HepG2 (cell line): ENCODE measurements at regions not wholly inside any gene's neighbourhood (a gene's known extent, or its start where the extent isn't known, plus 50 kb on each side); places are given as distances from the start of the nearest gene placed in this dataset.

Experiments used
- ATAC-seq: fragments of 200-7000 bp; cut with Tn5 transposase; 3 replicates; pipeline ENCODE4 v1.9.1; 2020; ENCODE audit warnings: mild to moderate bottlenecking, moderate library complexity
- BruUV-seq: library from RNA; stranded (reverse); fragments of 400-500 nt; replicated peaks from 2 replicates; lab custom pipeline; 2021; lab: Mats Ljungman, UMichigan
- CTCF ChIA-PET: fragments of 300-600 bp; formaldehyde crosslinking; extraction: SDS; loops from one replicate; lab custom pipeline; 2021; ENCODE audit warnings: low total read pairs, inconsistent platforms, low intra/inter-chr PET ratio; lab: Yijun Ruan, JAX
- POLR2A ChIA-PET: fragments of 350-600 bp; sonication (Branson Sonifier 250); formaldehyde crosslinking; loops from one replicate; lab custom pipeline; 2020; ENCODE audit warnings: antibody characterized with exemption, inconsistent platforms; lab: Yijun Ruan, JAX
- DNase-seq: peaks from one replicate; pipeline ENCODE4 v3.0.0-alpha.2; 2015; ENCODE audit warnings: low spot score
- FAIRE-seq: peaks from 3 replicates; lab custom pipeline; 2011; peaks lifted over from hg19 to GRCh38; lab: Jason Lieb, UNC
- H2AFZ ChIP-seq: one replicate; pipeline ENCODE4 v1.6.1; 2011; ENCODE audit warnings: low read length, inconsistent platforms
- H3K27ac ChIP-seq: fragments of 300-600 bp; 3 replicates; pipeline ENCODE4 v1.8.0; 2011; ENCODE audit warnings: mixed run types, mild to moderate bottlenecking, mixed read lengths, low read length, inconsistent platforms; ENCODE audit not compliant: insufficient read depth; ENCODE audit errors: extremely low read length
- H3K27me3 ChIP-seq, 2 experiments: fragments of 200-600 bp in 1 of 2; 2 replicates in 1 of 2; 3 replicates in 1 of 2; pipeline versions ENCODE4 v1.6.0 to v1.8.0; 2011; ENCODE audit warnings: low read length in 2 of 2, mild to moderate bottlenecking in 2 of 2, moderate library complexity in 2 of 2, inconsistent platforms in 1 of 2; ENCODE audit not compliant: insufficient read depth in 2 of 2, control insufficient read depth in 1 of 2
- H3K36me3 ChIP-seq, 2 experiments: fragments of 200-600 bp in 1 of 2; replicated peaks in 1 of 2; 2 replicates in 1 of 2; 3 replicates in 1 of 2; pipeline versions ENCODE4 v1.5.1 to v1.8.0; 2011; ENCODE audit warnings: low read length in 2 of 2, inconsistent platforms in 1 of 2; ENCODE audit not compliant: insufficient read depth in 2 of 2, control insufficient read depth in 1 of 2
- H3K4me1 ChIP-seq: 2 replicates; pipeline ENCODE4 v1.5.1; 2012; ENCODE audit warnings: low read length, inconsistent platforms; ENCODE audit not compliant: insufficient read depth
- H3K4me2 ChIP-seq: 2 replicates; pipeline ENCODE4 v1.6.0; 2011; ENCODE audit warnings: low read depth, low read length, inconsistent platforms
- H3K4me3 ChIP-seq, 3 experiments: fragments of 200-600 bp in 1 of 3; sonication (generic), shearing (Covaris generic) in 1 of 3; replicated peaks in 1 of 3; 2 replicates each; pipeline ENCODE4 v1.5.1; 2011 to 2016; ENCODE audit warnings: low read length in 3 of 3, inconsistent platforms in 2 of 3, low read depth in 2 of 3, mild to moderate bottlenecking in 2 of 3, control low read depth in 1 of 3, mixed read lengths in 1 of 3; ENCODE audit not compliant: insufficient read depth in 1 of 3
- H3K79me2 ChIP-seq: one replicate; pipeline ENCODE4 v1.6.1; 2011; ENCODE audit warnings: low read length, inconsistent platforms; ENCODE audit not compliant: insufficient read depth
- H3K9ac ChIP-seq: 2 replicates; pipeline ENCODE4 v1.6.0; 2011; ENCODE audit warnings: mild to moderate bottlenecking, low read depth, low read length, inconsistent platforms; ENCODE audit not compliant: insufficient read depth
- H3K9me3 ChIP-seq: 2 replicates; pipeline ENCODE4 v1.5.1; 2012; ENCODE audit warnings: mild to moderate bottlenecking, low read length
- H4K20me1 ChIP-seq: 2 replicates; pipeline ENCODE4 v1.6.0; 2011; ENCODE audit warnings: inconsistent platforms, mild to moderate bottlenecking, low read length, moderate library complexity; ENCODE audit not compliant: insufficient read depth
- AHR ChIP-seq: IDR thresholded peaks from 2 replicates; pipeline ENCODE4 v1.6.1; 2018; ENCODE audit warnings: missing genetic modification reagents, missing compliant biosample characterization
- BORCS8-MEF2B ChIP-seq: sonication (generic); formaldehyde crosslinking; IDR thresholded peaks from 2 replicates; pipeline ENCODE4 v1.8.0; 2022; ENCODE audit warnings: mild to moderate bottlenecking, missing genetic modification reagents
- CBX2 ChIP-seq, 2 experiments: fragments of 200-600 bp in 1 of 2; sonication (generic); formaldehyde crosslinking in 1 of 2; IDR thresholded peaks; 2 replicates each; pipeline versions ENCODE4 v1.7.0 to v1.8.1; 2018 to 2022; ENCODE audit warnings: low read depth in 2 of 2, low read length in 1 of 2, mild to moderate bottlenecking in 1 of 2, missing genetic modification reagents in 1 of 2
- EEA1 ChIP-seq: sonication (generic); formaldehyde crosslinking; IDR thresholded peaks from 2 replicates; pipeline ENCODE4 v1.5.1; 2020; ENCODE audit warnings: mild to moderate bottlenecking, missing genetic modification reagents, borderline replicate concordance
- HNF4A ChIP-seq: sonication (generic); formaldehyde crosslinking; IDR thresholded peaks from 2 replicates; pipeline ENCODE4 v1.4.0; 2020; ENCODE audit warnings: missing genetic modification reagents
- NFKB2 ChIP-seq: sonication (generic); formaldehyde crosslinking; IDR thresholded peaks from 2 replicates; pipeline ENCODE4 v1.4.0; 2020; ENCODE audit warnings: missing genetic modification reagents, borderline replicate concordance
- NONO ChIP-seq, 2 experiments: fragments of 450-650 bp in 1 of 2; sonication (generic) in 1 of 2; formaldehyde crosslinking in 1 of 2; IDR thresholded peaks in 1 of 2; conservative IDR thresholded peaks in 1 of 2; 2 replicates each; pipeline versions ENCODE4 v1.6.1 to v1.8.0; 2017 to 2022; ENCODE audit warnings: mild to moderate bottlenecking in 1 of 2, missing genetic modification reagents in 1 of 2, moderate library complexity in 1 of 2
- POLR2G ChIP-seq: fragments of 200-400 bp; formaldehyde crosslinking; IDR thresholded peaks from 2 replicates; pipeline ENCODE4 v1.6.1; 2018; ENCODE audit warnings: mild to moderate bottlenecking, low read depth, low read length, moderate library complexity
- SRSF1 ChIP-seq: fragments of 200-400 bp; formaldehyde crosslinking; optimal IDR thresholded peaks from 2 replicates; pipeline ENCODE3; 2017; ENCODE audit warnings: mild to moderate bottlenecking, low read depth, low read length, moderate library complexity
- TAF1 ChIP-seq: sonication (generic); formaldehyde crosslinking; IDR thresholded peaks from 2 replicates; pipeline ENCODE4 v1.4.0; 2020; ENCODE audit warnings: missing genetic modification reagents
- ZFP1 ChIP-seq: IDR thresholded peaks from 2 replicates; pipeline ENCODE4 v1.6.1; 2016
- ZFP62 ChIP-seq: sonication (generic); formaldehyde crosslinking; IDR thresholded peaks from 2 replicates; pipeline ENCODE4 v1.4.0; 2020; ENCODE audit warnings: missing genetic modification reagents
- ZNF124 ChIP-seq: sonication (generic); formaldehyde crosslinking; IDR thresholded peaks from 2 replicates; pipeline ENCODE4 v1.4.0; 2020; ENCODE audit warnings: missing genetic modification reagents
- ZNF761 ChIP-seq: sonication (generic); formaldehyde crosslinking; conservative IDR thresholded peaks from 2 replicates; pipeline ENCODE4 v1.4.0; 2020; ENCODE audit warnings: mild to moderate bottlenecking, missing genetic modification reagents
- WGBS: methylation state at CpG from one replicate; pipeline ENCODE4 v1.1.6; 2017; ENCODE audit warnings: low lambda C conversion rate; 5-methylcytosine and 5-hydroxymethylcytosine counted together
- in situ Hi-C: cut with HindIII; loops from 2 replicates; pipeline ENCODE4 v1.10.0; 2017; ENCODE audit warnings: low pct_unique_long_range_greater_than_20kb; ENCODE audit not compliant: extremely low pct_ligation_motif_present
- intact Hi-C: fragments of 100-400 bp; cut with micrococcal nuclease; formaldehyde crosslinking; loops from one replicate; pipeline ENCODE4 v1.10.0; 2022; ENCODE audit not compliant: unreplicated experiment

DNA sequence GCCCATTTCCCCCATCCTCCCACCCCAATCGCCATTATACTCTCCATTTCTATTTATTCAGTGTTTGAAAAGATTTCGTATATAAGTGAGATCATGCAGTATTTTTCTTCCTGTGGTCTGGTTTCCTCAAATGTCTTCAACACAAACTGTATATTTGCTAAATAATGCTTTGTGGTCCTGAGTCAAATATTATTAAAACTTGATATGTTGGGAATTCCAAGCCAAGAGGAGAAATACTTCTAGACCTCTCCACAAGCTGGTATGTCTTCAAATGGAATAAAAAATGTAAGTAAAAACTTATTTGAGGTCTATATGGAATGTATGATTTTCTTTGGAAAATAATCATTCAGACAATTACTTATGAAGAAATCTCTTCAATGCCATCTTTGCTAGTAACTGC lies 122.5 kb upstream of the TSC22D2 start:
- ChIA-PET POLR2A (no interaction called here), CTCF (interaction anchor here (4.4 kb wide), 1 partner anchor 210 kb away, joined by 44 read pairs; no protein-coding TSS in a partner anchor)
- H3K79me2 ChIP-seq: no peaks in the 10 kb centered on the region
- FAIRE-seq: no peak
- H3K36me3 ChIP-seq: no peaks in the 10 kb centered on the region
- no peak overlapping the region for H3K4me3 ChIP-seq
- intact Hi-C loops: loop anchor here (5.0 kb wide), 1 partner anchor 127 kb away; no protein-coding TSS in a partner anchor
- DNase-seq: no peak
- no peaks in the 10 kb centered on the region for H4K20me1 ChIP-seq
- no peak overlapping the region for H2AFZ ChIP-seq
- in situ Hi-C loops: loop anchor here (5.0 kb wide), 1 partner anchor 212 kb away; no protein-coding TSS in a partner anchor
- no TSS peak for BruUV-seq
- H3K9ac ChIP-seq: no peak overlapping the region
- TF ChIP-seq AHR (CRISPR knock-in tag) (no peak), BORCS8-MEF2B (CRISPR knock-in tag) (no peak), SRSF1 (no peak), CBX2 (IDR thresholded peaks at IDR 0.05; ENCODE audit: low read depth, low read length) (no peak), CBX2 (CRISPR knock-in tag; IDR thresholded peaks at IDR 0.05; ENCODE audit: low read depth) (no peak), NONO (IDR thresholded peaks at IDR 0.05) (no peak), NONO (CRISPR knock-in tag; conservative IDR thresholded peaks at IDR 0.05) (no peak), TAF1 (CRISPR knock-in tag) (no peak), HNF4A (no peak), NFKB2 (CRISPR knock-in tag) (no peak), ZFP1 (CRISPR knock-in tag) (no peak), POLR2G (no peak), ZNF761 (CRISPR knock-in tag) (no peak), EEA1 (CRISPR knock-in tag) (no peak), ZNF124 (no peak), ZFP62 (no peak)
- no peak for ATAC-seq
- H3K27me3 ChIP-seq: 0 out of 5 replicates have a peak, but pooled peaks cover 0 to 3% of the 10 kb centered on the region in 2 experiments
- no peaks in the 10 kb centered on the region for H3K9me3 ChIP-seq
- 4% methylated on average over 2 of the region's 2 CpGs for WGBS
- no peaks in the 10 kb centered on the region for H3K4me1 ChIP-seq
- no peak overlapping the region for H3K4me2 ChIP-seq
- no peak overlapping the region for H3K27ac ChIP-seq
